GM19240 (cell line): ENCODE measurements at regions not wholly inside any gene's neighbourhood (a gene's known extent, or its start where the extent isn't known, plus 50 kb on each side); places are given as distances from the start of the nearest gene placed in this dataset.
"Not testable (repeated sequence)": the region's sequence is repeated elsewhere in the genome, so short reads cannot be mapped to it uniquely, and the experiment has no call there.

Source experiments
- DNase-seq: peaks from one replicate; pipeline ENCODE4 v3.0.0; 2011; ENCODE audit warnings: low spot score; ENCODE audit not compliant: insufficient read length

GRCh38 chr10:44564790-44565189, 179.9 kb upstream of the CXCL12 start:
- DNase-seq, result no peak

DNA sequence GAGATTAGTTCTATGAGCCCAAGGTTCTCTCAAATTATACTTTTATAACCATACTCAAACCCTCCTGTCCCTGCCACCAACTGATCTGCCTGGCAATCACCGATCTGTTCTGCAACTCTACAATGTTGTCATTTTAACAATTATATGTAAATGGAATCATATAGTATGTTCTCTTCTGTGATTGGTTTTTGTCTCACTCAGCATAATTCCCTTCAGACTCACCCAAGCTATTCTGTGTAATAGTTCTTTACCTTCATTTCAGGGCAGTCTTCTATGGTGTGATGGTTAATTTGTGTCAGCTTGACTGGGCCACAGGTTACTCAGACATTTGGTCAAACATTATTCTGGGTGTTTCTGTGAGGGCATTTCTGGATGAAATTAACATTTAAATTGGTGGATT, 181.9 kb upstream of the CXCL12 start:
- no peak for DNase-seq

DNA sequence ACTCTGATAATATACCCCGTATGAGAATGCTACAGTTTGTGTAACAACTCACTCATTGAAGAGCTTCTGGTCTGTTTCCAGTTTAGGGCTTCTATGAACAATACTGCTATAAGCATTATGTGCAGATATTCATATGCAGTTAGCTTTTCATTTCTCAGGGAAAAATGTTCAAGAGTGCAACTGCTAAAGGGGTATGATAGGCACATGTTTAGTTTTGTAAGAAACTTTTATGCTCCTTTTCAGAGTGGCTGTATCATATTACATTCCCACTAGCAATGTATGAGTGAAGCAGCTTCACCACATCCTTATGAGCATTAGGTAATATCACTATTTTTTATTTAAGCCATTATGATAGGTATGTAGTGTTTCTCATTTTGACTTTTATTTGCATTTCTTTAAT, 182.6 kb upstream of the CXCL12 start:
- no peak for DNase-seq

- DNase-seq, result no peak
These were observed 184.5 kb upstream of the CXCL12 start for GRCh38 chr10:44569193-44570091.

GRCh38 chr10:44571701-44572100, 186.8 kb upstream of the CXCL12 start:
- DNase-seq, result no peak

GRCh38 chr10:44572146-44572545, 187.2 kb upstream of the CXCL12 start:
- DNase-seq, result no peak

- DNase-seq, result no peak
These were observed 188.9 kb upstream of the CXCL12 start for GRCh38 chr10:44573821-44574220.

DNA sequence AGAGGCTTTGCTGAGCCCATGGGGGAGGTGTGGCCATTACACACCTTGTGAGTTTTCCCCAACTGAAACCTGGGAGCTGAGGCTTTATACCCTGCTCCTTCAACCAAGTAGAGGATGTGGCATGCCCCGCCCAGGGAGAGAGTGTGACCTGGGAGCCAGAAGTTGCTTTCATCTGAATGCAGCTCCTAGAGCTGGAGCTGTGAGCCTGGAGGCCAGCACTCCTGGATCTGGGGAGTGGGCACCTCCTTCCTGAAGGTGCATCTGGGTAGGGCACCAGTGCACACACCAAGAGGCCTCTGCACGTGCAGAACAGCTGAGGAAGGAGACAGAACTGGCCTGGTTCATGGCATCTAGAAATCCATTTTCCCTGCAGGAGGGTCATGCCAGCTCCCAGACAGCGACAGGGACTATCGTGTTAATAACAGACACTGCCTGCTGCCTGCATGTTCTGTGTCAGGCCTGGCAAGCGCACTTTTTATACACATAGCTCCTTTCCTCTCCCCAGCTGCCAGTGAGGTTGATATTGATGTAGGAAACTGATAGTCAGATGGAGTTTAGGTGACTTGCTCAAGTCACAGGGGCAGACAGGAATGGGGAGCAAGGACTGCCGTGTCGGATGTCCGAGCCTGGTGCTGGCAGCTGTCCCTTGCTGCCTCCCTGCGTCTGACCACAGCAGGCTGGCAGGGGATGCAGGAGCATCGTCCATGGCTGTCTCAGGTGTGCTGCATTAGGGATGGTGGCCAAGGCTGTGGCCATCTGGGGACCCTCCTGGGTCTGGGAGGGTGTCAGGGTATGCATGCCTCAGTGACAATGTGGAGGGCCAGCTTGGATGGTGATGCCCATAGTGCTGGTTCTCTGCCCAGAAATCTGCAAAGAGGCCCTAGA, 189.9 kb upstream of the CXCL12 start:
- no peak for DNase-seq

DNA sequence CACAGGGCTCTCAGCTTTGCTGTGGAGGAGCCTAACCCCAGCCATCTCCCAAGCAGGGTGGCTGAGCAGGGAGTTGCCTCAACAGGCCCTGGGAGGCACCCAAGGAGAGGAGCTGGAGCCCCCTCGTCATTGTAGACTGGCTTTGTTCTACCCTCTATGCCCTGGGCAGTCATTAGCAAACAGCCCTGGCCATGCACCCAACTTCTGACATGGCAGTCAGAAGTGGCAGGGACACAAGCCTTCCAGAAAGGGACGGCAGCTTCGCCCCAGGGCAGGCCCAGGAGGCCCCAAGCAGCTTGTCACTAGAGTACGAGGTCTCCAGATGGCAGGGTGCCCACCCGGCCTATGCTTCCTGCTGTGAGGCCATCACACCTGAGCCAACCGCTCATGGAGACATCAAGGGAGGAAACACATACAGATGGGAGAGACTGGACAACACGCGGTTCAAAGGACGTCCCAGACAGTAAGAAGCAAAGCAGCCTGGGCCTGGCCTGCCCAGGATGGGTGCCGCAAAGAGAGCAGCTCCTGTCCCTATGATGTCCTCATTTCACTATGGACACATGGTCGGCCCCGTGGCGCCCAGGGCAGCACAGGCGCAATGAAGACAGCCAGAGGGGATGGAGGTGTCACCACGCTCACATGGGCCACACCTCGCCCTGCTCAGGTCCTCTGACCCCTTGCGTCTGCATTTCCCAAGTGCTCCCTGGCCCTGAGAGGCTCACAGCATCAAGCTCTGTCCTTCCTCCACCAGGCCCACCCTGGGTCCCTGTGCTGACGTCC, 190.9 kb upstream of the CXCL12 start:
- no peak for DNase-seq

GRCh38 chr10:44576702-44577191, 191.8 kb upstream of the CXCL12 start:
- DNase-seq, result no peak

DNA sequence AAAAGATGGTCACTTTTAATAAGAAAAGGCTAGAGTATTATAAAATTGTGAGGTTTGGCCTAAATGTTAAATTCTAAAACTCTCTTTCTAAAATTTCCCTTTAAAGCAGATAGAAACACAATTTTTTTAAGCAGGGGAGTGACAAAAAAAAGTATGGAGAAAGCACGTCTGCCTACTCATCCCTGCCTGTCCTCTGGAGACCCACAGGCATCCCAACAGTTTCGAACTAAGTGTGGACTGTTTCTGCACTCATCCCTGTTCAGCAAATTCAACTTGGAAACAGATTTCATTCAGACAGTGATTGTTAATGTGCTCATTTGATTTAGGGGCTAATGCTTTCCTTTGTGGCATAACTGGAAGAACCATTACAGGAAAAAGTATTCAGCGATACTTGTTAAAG, 192.6 kb upstream of the CXCL12 start:
- DNase-seq, result no peak

- DNase-seq, result no peak
These were observed 193.4 kb upstream of the CXCL12 start for GRCh38 chr10:44578271-44578670.

DNA sequence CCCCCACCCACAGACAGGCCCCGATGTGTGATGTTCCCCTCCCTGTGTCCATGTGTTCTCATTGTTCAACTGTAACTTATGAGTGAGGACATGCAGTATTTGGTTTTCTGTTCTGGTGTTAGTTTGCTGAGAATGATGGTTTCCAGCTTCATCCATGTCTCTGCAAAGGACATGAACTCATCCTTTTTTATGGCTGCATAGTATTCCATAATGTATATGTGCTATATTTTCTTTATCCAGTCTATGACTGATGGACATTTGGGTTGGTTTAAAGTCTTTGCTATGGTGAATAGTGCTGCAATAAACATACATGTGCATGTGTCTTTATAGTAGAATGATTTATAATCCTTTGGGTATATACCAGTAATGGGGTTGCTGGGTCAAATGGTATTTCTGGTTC, 194.1 kb upstream of the CXCL12 start:
- DNase-seq, result not testable (repeated sequence)

DNA sequence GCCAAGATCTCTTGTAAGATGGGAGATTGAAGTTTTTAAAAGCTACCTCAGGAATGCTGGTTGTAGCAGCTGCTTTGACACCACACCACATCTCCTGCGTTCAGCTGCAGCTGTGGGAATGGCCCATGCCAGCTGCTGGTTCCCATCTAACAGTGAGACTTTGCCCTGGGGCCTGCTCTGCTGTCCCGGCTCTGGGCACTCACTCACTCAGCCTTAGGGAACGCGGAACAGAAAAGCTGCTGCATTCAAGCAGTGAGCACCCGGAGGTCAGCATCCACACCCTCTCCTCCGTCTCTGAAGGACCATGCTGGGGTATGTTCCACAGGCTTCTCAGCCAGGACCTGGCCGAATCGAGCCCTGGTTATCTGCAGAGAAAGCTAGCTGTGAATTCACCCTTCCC, 197.1 kb upstream of the CXCL12 start:
- DNase-seq, result no peak

DNA sequence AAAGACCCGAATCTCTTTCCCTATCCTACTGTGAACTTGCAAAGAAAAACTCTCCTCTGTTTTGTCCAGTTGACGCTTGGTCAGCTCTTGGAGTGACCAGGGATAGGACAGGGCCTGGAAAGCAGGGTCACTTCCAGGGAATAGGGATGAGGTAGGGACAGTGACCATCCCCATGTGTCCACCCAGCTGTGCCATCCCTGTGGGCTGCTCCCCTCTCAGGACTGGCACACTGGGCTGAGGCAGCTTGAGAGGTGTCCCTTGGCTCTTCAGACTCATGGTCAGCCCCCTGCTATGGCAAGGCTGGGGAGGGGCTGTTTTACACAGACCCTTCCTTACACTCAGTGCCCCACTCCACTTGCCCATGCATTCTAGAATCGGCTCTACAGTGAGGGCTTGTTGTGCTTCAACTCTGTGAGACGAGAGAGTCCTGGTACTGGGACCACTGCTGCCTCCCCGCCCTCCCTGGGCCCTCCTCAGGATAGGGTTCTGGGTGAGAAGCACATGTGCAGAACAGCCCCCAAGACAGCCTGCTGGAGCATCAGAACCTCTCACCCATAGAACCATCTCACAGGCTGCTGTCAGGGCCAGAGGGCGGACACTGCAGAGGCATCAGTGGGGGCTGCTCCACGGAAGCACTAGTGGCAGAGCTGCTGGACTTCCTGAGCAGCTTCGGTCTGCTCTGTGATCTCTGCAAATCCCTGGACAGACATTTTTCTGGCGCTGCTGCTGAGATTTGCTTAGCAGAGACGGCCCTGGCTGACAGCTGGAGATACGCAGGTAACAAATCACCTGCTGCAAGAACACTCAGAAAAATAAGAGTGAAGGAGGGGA, 202.8 kb upstream of the CXCL12 start:
- no peak for DNase-seq

GRCh38 chr10:44589181-44589943, 204.5 kb upstream of the CXCL12 start:
- no peak for DNase-seq

DNA sequence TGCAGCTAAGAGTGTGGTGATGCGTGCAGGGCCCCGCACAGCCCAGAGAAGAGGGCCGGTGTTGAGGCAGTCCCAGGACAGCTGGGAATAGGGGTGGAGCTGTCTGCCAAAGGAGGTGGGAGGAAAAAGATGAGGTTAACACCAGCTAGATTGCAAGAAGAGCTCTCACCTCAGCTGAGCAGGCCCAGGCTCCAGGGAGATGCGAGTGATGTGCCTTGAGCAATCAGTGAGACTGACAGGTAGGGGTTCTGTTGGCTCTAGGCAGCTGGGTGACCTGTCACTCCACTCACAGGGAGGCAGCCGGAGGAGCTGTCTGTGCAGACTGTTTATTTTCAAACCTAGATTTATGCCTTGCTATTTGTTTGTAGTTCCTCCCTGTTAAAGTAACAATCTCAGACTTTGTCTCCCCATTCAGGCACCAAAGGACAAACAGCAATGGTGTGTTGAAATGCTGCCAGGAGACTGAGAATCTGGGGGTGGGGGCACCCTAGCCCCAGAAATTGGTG, 205.1 kb upstream of the CXCL12 start:
- DNase-seq, result no peak

- no peak for DNase-seq
These were observed 207.0 kb upstream of the CXCL12 start for GRCh38 chr10:44591911-44592310.

DNA sequence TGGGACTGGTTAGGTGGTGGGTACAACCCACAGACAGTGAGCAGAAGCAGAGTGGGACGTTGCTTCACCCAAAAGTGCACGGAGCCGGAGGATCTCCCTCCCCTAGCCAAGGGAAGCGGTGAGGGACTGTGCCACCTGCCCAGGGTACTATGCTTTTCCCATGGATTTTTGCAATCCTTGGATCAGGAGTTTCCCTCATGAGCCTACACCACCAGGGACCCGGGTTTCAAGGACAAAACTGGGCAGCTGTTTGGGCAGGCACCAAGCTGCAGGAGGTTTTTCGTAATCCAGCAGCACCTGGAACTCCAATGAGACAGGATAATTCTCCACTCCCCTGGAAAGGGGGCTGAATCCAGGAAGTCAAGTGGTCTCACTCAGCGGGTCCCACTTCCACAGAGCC, 209.1 kb upstream of the CXCL12 start:
- no peak for DNase-seq

GRCh38 chr10:44607116-44607515, 222.2 kb upstream of the CXCL12 start:
- DNase-seq, result no peak
